ENCODE measurements at regions not wholly inside any gene's neighbourhood (a gene's known extent, or its start where the extent isn't known, plus 50 kb on each side); places are given as distances from the start of the nearest gene placed in this dataset.
A peak's percentile ranks its signal among the peaks of the same experiment; 100 is the strongest.

DNA sequence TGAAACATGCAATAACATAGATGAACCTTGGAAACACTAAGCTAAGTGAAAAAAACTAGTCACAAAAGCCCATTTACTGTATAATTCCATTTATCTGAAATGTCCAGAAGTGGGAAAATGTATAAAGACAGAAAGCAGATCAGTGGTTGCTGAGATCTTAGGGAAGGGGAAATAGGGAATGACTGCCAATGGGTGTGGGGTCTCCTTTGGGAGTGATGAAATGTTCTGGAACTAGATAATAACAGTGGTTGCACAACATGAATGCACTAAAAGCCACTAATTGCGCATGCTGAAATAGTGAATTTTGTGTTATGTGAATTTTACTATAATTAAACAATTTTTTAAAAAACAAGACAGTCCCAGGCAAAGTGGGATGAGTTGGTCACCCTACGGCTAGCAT lies 472.8 kb downstream of the CCDC171 start:
- H3K36me3 Mint-ChIP-seq (ENCODE audit: insufficient read depth, unreplicated experiment) = peaks cover 3% of the 10 kb centered on the region
- H3K4me3 Mint-ChIP-seq (ENCODE audit: low read depth, unreplicated experiment) = no peak overlapping the region
- no peak overlapping the region for H3K27ac Mint-ChIP-seq (ENCODE audit: unreplicated experiment)
- peaks cover 28% of the 10 kb centered on the region for H3K4me1 Mint-ChIP-seq (ENCODE audit: low read depth, unreplicated experiment)
- intact Hi-C loops (cut with micrococcal nuclease; ENCODE audit: unreplicated experiment) = no loop called here
- no peaks in the 10 kb centered on the region for H3K27me3 Mint-ChIP-seq (ENCODE audit: unreplicated experiment)
- H3K9me3 Mint-ChIP-seq (ENCODE audit: low read depth, unreplicated experiment) = peaks cover 4% of the 10 kb centered on the region
- BruUV-seq (replicated peaks) = no TSS peak
- CTCF ChIA-PET = no interaction called here
- TF ChIP-seq CTCF (IDR thresholded peaks at IDR 0.05; ENCODE audit: unreplicated experiment) = no peak
- no peak for DNase-seq

- H3K27ac Mint-ChIP-seq (ENCODE audit: unreplicated experiment) = no peak overlapping the region
- BruUV-seq (replicated peaks) = no TSS peak
- intact Hi-C loops (cut with micrococcal nuclease; ENCODE audit: unreplicated experiment) = no loop called here
- peaks cover 4% of the 10 kb centered on the region for H3K36me3 Mint-ChIP-seq (ENCODE audit: insufficient read depth, unreplicated experiment)
- no peak overlapping the region for H3K4me3 Mint-ChIP-seq (ENCODE audit: low read depth, unreplicated experiment)
- H3K27me3 Mint-ChIP-seq (ENCODE audit: unreplicated experiment) = no peaks in the 10 kb centered on the region
- CTCF ChIA-PET = no interaction called here
- TF ChIP-seq CTCF (IDR thresholded peaks at IDR 0.05; ENCODE audit: unreplicated experiment) = no peak
- DNase-seq = no peak
- H3K4me1 Mint-ChIP-seq (ENCODE audit: low read depth, unreplicated experiment) = peaks cover 32% of the 10 kb centered on the region
- H3K9me3 Mint-ChIP-seq (ENCODE audit: low read depth, unreplicated experiment) = peaks cover 4% of the 10 kb centered on the region
Observed at GRCh38 chr9:16026886-16027285, 474.0 kb downstream of the CCDC171 start.

DNA sequence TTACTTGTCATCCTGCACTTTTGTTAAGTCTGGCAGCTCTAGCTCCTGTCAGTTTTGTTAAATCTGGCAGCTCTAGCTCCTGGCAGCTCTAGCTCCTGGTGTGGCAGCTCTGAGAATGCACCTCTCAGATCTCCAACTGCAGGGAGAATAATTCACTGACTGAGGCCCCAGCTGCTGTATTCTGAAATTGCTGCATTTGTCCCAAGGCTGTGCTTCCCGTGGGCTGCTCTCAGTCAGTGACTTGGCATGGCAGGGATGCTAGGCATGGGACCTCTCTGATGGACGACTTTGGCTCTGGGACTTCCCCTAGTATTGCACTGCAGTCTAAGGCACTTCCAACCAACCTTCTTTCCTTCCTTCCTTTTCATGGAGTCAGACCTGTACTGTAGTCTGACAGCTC lies 475.7 kb downstream of the CCDC171 start:
- BruUV-seq (replicated peaks) = no TSS peak
- Mint-ChIP-seq H3K27me3 (ENCODE audit: unreplicated experiment) (no peaks in the 10 kb centered on the region), H3K9me3 (ENCODE audit: low read depth, unreplicated experiment) (peaks cover 4% of the 10 kb centered on the region), H3K4me1 (ENCODE audit: low read depth, unreplicated experiment) (peaks cover 32% of the 10 kb centered on the region), H3K36me3 (ENCODE audit: insufficient read depth, unreplicated experiment) (peaks cover 4% of the 10 kb centered on the region), H3K4me3 (ENCODE audit: low read depth, unreplicated experiment) (no peak overlapping the region), H3K27ac (ENCODE audit: unreplicated experiment) (peak overlapping the region; percentile 42)
- DNase-seq = no peak
- CTCF ChIA-PET = no interaction called here
- TF ChIP-seq CTCF (IDR thresholded peaks at IDR 0.05; ENCODE audit: unreplicated experiment) = no peak
- intact Hi-C loops (cut with micrococcal nuclease; ENCODE audit: unreplicated experiment) = no loop called here

- Mint-ChIP-seq H3K4me1 (ENCODE audit: low read depth, unreplicated experiment) (peaks cover 32% of the 10 kb centered on the region), H3K36me3 (ENCODE audit: insufficient read depth, unreplicated experiment) (peaks cover 4% of the 10 kb centered on the region), H3K4me3 (ENCODE audit: low read depth, unreplicated experiment) (no peak overlapping the region), H3K27ac (ENCODE audit: unreplicated experiment) (peak overlapping the region; percentile 42), H3K9me3 (ENCODE audit: low read depth, unreplicated experiment) (peaks cover 4% of the 10 kb centered on the region), H3K27me3 (ENCODE audit: unreplicated experiment) (no peaks in the 10 kb centered on the region)
- no peak for TF ChIP-seq CTCF (IDR thresholded peaks at IDR 0.05; ENCODE audit: unreplicated experiment)
- CTCF ChIA-PET = no interaction called here
- intact Hi-C loops (cut with micrococcal nuclease; ENCODE audit: unreplicated experiment) = no loop called here
- no peak for DNase-seq
- BruUV-seq (replicated peaks) = no TSS peak
Observed at GRCh38 chr9:16029046-16029615, 476.3 kb downstream of the CCDC171 start.
